ENCODE measurements at regions not wholly inside any gene's neighbourhood (a gene's known extent, or its start where the extent isn't known, plus 50 kb on each side); places are given as distances from the start of the nearest gene placed in this dataset.
"Not testable (repeated sequence)": the region's sequence is repeated elsewhere in the genome, so short reads cannot be mapped to it uniquely, and the experiment has no call there.

DNA sequence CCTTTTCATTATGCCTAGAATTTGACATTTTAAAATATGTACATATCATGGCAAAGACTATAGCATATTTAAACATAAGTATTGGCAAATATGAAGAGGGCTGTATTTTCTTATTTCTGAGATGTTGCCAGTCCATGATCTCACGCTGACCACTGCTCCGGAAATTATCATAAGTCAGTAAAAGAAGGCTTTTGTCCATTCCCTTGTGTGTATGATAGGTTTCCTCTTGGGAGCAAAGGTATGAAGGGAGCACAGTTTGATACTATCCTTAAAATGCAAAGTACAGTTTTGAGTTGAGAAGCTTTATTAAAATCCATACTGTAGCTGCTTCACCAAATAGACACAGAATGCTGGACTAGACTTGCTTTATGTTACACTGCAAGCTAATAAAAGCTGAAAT lies 52.6 kb upstream of the AGA start:
- DNase-seq = no peak

GRCh38 chr4:177495626-177496025 lies 53.4 kb upstream of the AGA start:
- DNase-seq = not testable (repeated sequence)

DNA sequence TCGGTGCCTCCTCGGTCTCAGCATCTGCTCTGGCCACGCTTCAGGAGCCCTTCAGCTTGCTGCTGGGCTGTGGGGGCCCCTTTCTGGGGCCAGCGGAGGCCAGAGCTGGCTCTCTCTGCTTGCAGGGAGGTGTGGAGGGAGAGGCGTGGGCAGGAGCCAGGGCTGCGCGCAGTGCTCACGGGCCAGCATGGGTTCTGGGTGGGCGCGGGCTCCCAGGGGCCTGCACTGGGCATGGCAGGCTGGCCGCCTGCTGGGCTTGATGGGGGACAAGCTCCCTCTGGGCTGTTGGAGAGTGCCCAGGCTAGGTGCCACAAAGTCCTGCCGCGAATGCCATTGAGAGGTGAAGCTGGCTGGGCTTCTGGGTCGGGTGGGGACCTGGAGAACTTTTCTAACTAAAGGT lies 57.3 kb upstream of the AGA start:
- no peak for DNase-seq

DNA sequence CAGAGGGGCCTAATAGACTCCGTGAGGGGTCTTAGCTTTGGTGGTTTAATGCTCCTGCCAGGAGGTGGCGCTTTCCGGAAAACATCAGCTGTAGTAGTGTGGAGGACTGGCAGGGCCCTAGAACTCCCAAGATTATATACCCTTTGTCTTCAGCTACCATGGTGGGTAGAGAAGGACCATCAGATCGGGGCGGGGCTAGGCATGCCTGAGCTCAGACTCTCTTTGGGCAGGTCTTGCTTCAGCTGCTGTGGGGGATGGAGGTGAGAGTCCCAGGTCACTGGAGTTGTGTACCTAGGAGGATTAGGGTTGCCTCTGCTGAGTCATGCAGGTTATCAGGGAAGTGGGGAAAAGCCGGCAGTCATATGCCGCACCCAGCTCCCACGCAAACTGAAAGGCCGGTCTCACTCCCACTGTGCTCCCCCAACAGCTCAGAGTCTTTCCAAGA lies 63.0 kb upstream of the AGA start:
- no peak for DNase-seq

- DNase-seq = no peak
Observed at GRCh38 chr4:177508662-177509061, 66.4 kb upstream of the AGA start.

DNA sequence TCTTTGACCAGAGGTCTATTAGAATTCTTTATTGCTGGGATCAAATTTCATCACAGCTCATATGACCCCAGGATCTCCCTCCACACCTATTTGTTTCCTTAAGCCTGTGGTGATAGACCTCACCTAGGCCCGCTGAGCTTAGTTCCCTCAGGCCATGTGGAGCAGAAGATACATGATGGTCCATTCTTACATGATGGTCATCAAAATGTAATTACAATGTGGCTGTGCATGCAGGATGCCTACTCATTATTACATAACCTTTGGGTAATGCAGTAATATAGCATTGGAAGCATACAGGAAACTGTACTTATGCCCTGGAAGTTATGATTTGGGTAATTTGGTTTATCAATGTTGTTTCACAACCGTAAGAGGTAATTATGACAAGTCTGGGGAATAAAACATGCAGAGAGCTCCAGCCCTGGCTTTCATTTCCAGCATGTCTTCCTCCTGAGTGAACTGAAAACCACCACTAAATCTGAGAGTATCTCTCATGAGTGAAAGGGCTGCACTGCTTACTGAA lies 67.0 kb upstream of the AGA start:
- no peak for DNase-seq

DNA sequence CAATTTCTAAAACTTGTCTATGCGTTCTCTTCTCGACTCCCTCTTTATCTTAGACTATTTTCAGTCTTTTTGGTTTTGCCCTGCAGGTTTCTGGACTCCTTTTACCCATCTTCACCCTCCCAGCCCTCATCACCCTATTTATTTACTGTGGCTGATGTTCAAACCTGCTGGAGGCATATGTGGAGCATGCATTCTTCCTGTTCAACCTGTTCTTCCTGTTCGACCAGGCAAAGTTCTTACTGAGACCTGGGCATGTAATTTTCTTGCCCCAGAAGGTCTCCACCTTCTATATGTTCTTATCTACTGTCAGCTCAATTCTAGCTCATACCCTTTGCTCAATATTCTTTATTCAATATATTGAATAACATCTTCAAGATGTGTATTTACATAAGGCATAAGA lies 69.4 kb upstream of the AGA start:
- no peak for DNase-seq

DNA sequence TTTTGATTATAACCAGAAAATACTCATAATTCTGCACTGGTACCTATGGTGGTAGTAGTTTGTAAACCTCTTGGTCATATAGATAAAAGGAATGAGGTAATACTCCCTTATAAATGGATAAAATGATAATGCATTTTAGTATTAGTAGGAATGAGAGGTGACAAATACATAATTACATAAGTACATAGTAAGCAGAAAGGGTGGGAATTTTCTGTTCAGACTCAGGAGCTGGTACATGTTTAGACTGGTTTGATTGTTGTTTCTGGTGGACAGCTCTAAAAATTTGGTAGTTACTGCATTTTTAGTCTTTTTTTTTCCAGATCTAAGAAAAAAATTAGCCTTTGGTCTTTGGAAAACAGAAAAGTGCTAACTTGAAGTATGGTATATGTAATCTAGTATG lies 70.4 kb upstream of the AGA start:
- DNase-seq = no peak

GRCh38 chr4:177517862-177518261 lies 75.6 kb upstream of the AGA start:
- no peak for DNase-seq

- no peak for DNase-seq
Observed at GRCh38 chr4:177519481-177520260, 77.4 kb upstream of the AGA start.

GRCh38 chr4:177528620-177529019 lies 86.4 kb upstream of the AGA start:
- DNase-seq = no peak

- no peak for DNase-seq
Observed at GRCh38 chr4:177530561-177530960, 88.3 kb upstream of the AGA start.

- DNase-seq = no peak
Observed at GRCh38 chr4:177532358-177532757, 90.1 kb upstream of the AGA start.

- DNase-seq = not testable (repeated sequence)
Observed at GRCh38 chr4:177534841-177535240, 92.6 kb upstream of the AGA start.

DNA sequence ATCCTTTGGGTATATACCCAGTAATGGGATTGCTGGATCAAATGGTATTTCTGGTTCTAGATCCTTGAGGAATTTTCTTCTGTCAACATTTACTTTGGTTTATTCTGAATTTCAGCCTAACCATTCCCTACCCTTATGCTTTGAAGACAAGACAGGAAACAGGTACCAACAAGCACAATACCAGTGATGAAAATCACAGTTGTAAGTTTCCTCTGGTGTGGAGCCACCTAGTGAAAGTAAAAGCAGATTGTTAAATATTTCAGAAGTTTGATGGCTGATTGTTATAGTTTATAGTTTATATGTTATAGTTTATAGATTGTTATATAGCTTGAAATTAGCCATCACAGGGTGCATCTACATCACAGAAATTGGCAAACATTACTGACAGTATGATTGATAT lies 104.5 kb upstream of the AGA start:
- DNase-seq = no peak

GRCh38 chr4:177547985-177548384 lies 105.7 kb upstream of the AGA start:
- DNase-seq = no peak

DNA sequence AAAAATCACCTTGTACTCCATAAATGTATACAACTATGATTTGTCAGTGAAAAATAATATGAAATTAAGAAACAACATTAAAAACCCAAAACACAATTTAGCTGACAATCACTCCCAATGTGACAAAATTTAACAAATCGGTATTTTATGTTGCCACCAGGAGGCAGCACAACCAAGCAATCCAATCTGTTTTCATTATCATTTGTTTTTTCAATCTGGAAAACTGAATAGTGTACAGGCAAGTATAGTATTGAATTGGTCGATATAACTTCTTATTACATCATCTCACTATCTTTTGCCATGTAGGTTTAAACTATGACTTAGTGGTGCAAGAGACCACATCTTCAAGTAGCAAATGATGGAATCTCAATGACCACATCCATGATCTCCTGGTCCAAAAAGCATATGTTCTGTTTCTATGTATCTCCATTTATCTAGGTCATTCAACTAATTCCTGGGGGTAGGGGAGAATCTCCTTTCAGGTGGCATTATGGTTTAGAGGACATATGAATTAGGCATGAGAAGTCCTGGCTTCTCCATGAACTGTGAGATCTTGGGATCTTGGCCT lies 112.9 kb upstream of the AGA start:
- no peak for DNase-seq

GRCh38 chr4:177557416-177557815 lies 115.2 kb upstream of the AGA start:
- DNase-seq = no peak

DNA sequence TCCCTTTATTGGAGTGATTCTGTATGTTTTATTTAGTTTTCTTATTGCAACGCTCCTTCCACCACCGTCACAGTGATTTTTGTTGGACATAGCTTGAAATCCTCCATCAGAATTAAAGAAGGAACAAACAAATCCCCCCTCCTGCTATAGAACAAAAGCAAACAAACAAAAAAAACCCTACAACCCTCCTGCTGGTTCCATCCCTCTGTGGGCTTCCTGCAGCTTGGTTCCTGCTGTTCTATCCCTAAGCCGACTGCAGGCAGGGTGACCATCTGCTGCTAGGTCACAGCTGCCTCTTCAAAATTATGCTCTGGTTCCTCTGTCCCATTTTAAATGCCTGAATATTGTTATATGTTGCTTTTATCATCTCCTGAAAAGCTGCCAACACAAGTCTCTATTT lies 116.8 kb upstream of the AGA start:
- DNase-seq = no peak

GRCh38 chr4:177562163-177562562 lies 119.9 kb upstream of the AGA start:
- DNase-seq = no peak

GRCh38 chr4:177562859-177563258 lies 120.6 kb upstream of the AGA start:
- no peak for DNase-seq

- DNase-seq = no peak
Observed at GRCh38 chr4:177566691-177567090, 124.5 kb upstream of the AGA start.

DNA sequence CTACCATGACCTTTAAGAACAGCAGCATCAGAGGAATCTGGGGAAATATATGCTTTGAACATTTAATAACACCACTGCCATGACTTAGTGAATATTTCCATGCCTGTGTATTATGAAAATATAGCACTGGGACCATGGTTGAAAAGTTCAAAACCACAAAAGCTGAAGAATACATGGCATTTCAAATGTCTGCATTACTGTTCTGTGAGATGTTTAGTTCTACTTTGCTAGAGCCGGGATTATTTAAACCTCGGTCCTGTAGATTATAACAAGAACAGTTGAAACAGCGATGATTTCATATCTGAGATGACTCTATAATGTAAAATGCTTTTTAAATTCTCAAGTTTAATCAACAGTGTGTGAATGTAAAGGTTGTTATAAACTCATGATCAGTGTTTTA lies 126.7 kb upstream of the AGA start:
- no peak for DNase-seq

DNA sequence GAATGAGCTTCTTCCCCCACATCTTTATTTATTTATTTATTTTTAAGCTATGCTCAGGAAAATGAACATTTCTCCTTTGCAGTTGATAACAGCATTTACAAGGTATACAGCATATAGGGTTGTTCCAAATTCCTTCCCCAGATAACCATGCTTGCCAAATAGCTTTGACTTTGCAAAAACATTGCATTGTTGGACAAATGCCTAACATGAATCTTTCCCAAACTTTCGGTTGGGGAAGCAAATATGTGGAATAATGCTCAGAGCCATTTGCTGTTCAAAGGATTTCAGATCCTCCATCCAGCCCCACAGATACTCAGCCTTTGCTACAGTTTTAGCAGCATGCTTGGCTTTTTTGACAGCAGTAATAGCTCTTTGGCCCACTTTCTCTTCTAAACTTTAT lies 127.2 kb upstream of the AGA start:
- DNase-seq = no peak

GRCh38 chr4:177573507-177573906 lies 131.3 kb upstream of the AGA start:
- no peak for DNase-seq

Measured in left hindlimb (tissue), 1 donor.